Mammary epithelial cell (primary cell): ENCODE measurements at regions not wholly inside any gene's neighbourhood (a gene's known extent, or its start where the extent isn't known, plus 50 kb on each side); places are given as distances from the start of the nearest gene placed in this dataset.
"Not testable (repeated sequence)": the region's sequence is repeated elsewhere in the genome, so short reads cannot be mapped to it uniquely, and the experiment has no call there.

ENCODE experiments used
- EZH2 ChIP-seq: IDR thresholded peaks from 2 replicates; pipeline ENCODE4 v1.6.1; 2012; ENCODE audit warnings: low read length, inconsistent platforms, borderline replicate concordance
- TF ChIP-seq, protein P1 (sequence below), 2 donors: IDR thresholded peaks in 1 of 2; conservative IDR thresholded peaks in 1 of 2; 2 replicates each; pipeline ENCODE4 v1.5.1; 2011 to 2012; ENCODE audit warnings: inconsistent platforms in 2 of 2, low read length in 2 of 2, mild to moderate bottlenecking in 2 of 2, control low read depth in 1 of 2, low read depth in 1 of 2; ENCODE audit not compliant: insufficient read depth in 1 of 2; ENCODE audit errors: extremely low read depth in 1 of 2

DNA sequence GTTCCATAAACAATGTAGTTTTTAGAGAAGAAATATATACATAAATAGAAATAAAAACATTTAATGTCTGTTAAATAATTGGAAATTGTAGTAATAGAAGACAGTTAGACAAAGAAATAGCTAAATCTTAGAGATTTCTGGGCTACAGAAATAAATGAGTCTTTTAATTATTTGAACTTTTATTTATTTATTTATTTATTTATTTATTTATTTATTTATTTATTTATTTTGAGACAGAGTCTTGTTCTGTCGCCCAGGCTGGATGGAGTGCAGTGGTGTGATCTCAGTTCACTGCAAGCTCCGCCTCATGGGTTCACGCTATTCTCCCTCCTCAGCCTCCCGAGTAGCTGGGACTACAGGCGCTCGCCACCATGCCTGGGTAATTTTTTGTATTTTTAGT is 486.0 kb upstream of the SLITRK5 start:
- TF ChIP-seq, protein P1, sequence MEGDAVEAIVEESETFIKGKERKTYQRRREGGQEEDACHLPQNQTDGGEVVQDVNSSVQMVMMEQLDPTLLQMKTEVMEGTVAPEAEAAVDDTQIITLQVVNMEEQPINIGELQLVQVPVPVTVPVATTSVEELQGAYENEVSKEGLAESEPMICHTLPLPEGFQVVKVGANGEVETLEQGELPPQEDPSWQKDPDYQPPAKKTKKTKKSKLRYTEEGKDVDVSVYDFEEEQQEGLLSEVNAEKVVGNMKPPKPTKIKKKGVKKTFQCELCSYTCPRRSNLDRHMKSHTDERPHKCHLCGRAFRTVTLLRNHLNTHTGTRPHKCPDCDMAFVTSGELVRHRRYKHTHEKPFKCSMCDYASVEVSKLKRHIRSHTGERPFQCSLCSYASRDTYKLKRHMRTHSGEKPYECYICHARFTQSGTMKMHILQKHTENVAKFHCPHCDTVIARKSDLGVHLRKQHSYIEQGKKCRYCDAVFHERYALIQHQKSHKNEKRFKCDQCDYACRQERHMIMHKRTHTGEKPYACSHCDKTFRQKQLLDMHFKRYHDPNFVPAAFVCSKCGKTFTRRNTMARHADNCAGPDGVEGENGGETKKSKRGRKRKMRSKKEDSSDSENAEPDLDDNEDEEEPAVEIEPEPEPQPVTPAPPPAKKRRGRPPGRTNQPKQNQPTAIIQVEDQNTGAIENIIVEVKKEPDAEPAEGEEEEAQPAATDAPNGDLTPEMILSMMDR (conservative IDR thresholded peaks at IDR 0.05 in 1 of 2, IDR thresholded peaks at IDR 0.05 in 1 of 2; ENCODE audit: extremely low read depth in 1 of 2, insufficient read depth in 1 of 2, low read depth in 1 of 2, low read length in 2 of 2), result not testable (repeated sequence)
- TF ChIP-seq EZH2, result not testable (repeated sequence)
